ENCODE measurements at regions not wholly inside any gene's neighbourhood (a gene's known extent, or its start where the extent isn't known, plus 50 kb on each side); places are given as distances from the start of the nearest gene placed in this dataset.

- Histone ChIP-seq H3K27ac (ENCODE audit: low read depth, low read length) (no peak overlapping the region), H3K4me3 (ENCODE audit: low read depth in 1 of 2, low read length in 2 of 2) (no peak overlapping the region), H3K36me3 (ENCODE audit: insufficient read depth, low read length) (peaks cover 14% of the 10 kb centered on the region), H3K27me3 (ENCODE audit: control insufficient read depth in 1 of 2, insufficient read depth in 2 of 2, low read length in 2 of 2) (no peaks in the 10 kb centered on the region), H3K9me3 (ENCODE audit: low read length) (no peaks in the 10 kb centered on the region), H3K9ac (ENCODE audit: low read length) (no peak overlapping the region), H3K4me1 (ENCODE audit: insufficient read depth, low read length) (peaks cover 32% of the 10 kb centered on the region)
Measured at GRCh38 chr1:201589186-201589585, 50.3 kb downstream of the NAV1 start.

- Histone ChIP-seq H3K4me3 (ENCODE audit: low read depth in 1 of 2, low read length in 2 of 2) (no peak overlapping the region), H3K36me3 (ENCODE audit: insufficient read depth, low read length) (peaks cover 14% of the 10 kb centered on the region), H3K9ac (ENCODE audit: low read length) (no peak overlapping the region), H3K4me1 (ENCODE audit: insufficient read depth, low read length) (peaks cover 26% of the 10 kb centered on the region), H3K9me3 (ENCODE audit: low read length) (no peaks in the 10 kb centered on the region), H3K27ac (ENCODE audit: low read depth, low read length) (no peak overlapping the region), H3K27me3 (ENCODE audit: control insufficient read depth in 1 of 2, insufficient read depth in 2 of 2, low read length in 2 of 2) (no peaks in the 10 kb centered on the region)
Measured at GRCh38 chr1:201590474-201590873, 51.5 kb downstream of the NAV1 start.

GRCh38 chr1:201591348-201591747 is 52.4 kb downstream of the NAV1 start:
- H3K4me3 ChIP-seq (ENCODE audit: low read depth in 1 of 2, low read length in 2 of 2): no peak overlapping the region
- no peak overlapping the region for H3K27ac ChIP-seq (ENCODE audit: low read depth, low read length)
- no peaks in the 10 kb centered on the region for H3K9me3 ChIP-seq (ENCODE audit: low read length)
- no peak overlapping the region for H3K9ac ChIP-seq (ENCODE audit: low read length)
- peaks cover 14% of the 10 kb centered on the region for H3K36me3 ChIP-seq (ENCODE audit: insufficient read depth, low read length)
- peaks cover 26% of the 10 kb centered on the region for H3K4me1 ChIP-seq (ENCODE audit: insufficient read depth, low read length)
- H3K27me3 ChIP-seq (ENCODE audit: control insufficient read depth in 1 of 2, insufficient read depth in 2 of 2, low read length in 2 of 2): no peaks in the 10 kb centered on the region

GRCh38 chr1:201591981-201592380 is 53.1 kb downstream of the NAV1 start:
- H3K9me3 ChIP-seq (ENCODE audit: low read length): no peaks in the 10 kb centered on the region
- peaks cover 26% of the 10 kb centered on the region for H3K4me1 ChIP-seq (ENCODE audit: insufficient read depth, low read length)
- H3K4me3 ChIP-seq (ENCODE audit: low read depth in 1 of 2, low read length in 2 of 2): no peak overlapping the region
- H3K36me3 ChIP-seq (ENCODE audit: insufficient read depth, low read length): peaks cover 14% of the 10 kb centered on the region
- H3K9ac ChIP-seq (ENCODE audit: low read length): no peak overlapping the region
- no peaks in the 10 kb centered on the region for H3K27me3 ChIP-seq (ENCODE audit: control insufficient read depth in 1 of 2, insufficient read depth in 2 of 2, low read length in 2 of 2)
- no peak overlapping the region for H3K27ac ChIP-seq (ENCODE audit: low read depth, low read length)

- Histone ChIP-seq H3K9ac (ENCODE audit: low read length) (no peak overlapping the region), H3K27ac (ENCODE audit: low read depth, low read length) (no peak overlapping the region), H3K4me3 (ENCODE audit: low read depth in 1 of 2, low read length in 2 of 2) (no peak overlapping the region), H3K4me1 (ENCODE audit: insufficient read depth, low read length) (peaks cover 27% of the 10 kb centered on the region), H3K27me3 (ENCODE audit: control insufficient read depth in 1 of 2, insufficient read depth in 2 of 2, low read length in 2 of 2) (no peaks in the 10 kb centered on the region), H3K36me3 (ENCODE audit: insufficient read depth, low read length) (peaks cover 14% of the 10 kb centered on the region), H3K9me3 (ENCODE audit: low read length) (no peaks in the 10 kb centered on the region)
Measured at GRCh38 chr1:201593200-201593921, 54.4 kb downstream of the NAV1 start.

DNA sequence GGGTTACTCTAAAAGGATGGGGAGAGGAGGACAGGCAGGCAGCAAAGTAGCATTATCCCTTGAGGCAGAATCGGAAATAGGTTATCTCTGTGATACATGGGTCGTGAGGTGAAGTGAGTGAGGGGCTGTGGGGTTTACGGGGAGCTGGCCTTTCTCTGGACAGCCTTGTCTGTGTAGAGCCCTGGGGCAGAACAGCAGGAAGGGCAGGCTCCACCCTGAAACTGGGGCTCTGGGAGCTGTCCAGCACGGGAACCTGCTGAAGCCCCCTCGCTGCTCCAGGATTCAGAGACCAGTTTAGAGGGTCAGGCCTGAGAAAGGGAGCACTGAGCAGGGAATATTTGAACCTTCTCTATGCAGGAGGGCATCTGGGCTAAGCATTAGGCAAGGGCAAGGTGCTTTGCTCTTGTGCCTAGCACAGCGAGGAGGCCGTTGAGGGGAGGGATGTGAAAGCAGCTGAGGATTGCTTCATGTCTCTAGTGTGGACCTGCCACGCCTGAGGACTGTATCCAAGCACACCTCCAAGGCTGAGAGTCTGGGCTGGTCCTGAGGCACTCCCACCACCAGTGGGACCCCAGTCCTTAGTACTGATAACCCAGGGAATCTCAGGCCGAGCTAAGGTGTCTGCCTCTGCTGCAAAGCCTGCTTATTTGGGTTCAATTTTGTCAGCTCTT is 55.8 kb downstream of the NAV1 start:
- Histone ChIP-seq H3K9ac (ENCODE audit: low read length) (no peak overlapping the region), H3K36me3 (ENCODE audit: insufficient read depth, low read length) (peaks cover 13% of the 10 kb centered on the region), H3K27ac (ENCODE audit: low read depth, low read length) (no peak overlapping the region), H3K4me3 (ENCODE audit: low read depth in 1 of 2, low read length in 2 of 2) (no peak overlapping the region), H3K27me3 (ENCODE audit: control insufficient read depth in 1 of 2, insufficient read depth in 2 of 2, low read length in 2 of 2) (no peaks in the 10 kb centered on the region), H3K9me3 (ENCODE audit: low read length) (no peaks in the 10 kb centered on the region), H3K4me1 (ENCODE audit: insufficient read depth, low read length) (peaks cover 41% of the 10 kb centered on the region)

DNA sequence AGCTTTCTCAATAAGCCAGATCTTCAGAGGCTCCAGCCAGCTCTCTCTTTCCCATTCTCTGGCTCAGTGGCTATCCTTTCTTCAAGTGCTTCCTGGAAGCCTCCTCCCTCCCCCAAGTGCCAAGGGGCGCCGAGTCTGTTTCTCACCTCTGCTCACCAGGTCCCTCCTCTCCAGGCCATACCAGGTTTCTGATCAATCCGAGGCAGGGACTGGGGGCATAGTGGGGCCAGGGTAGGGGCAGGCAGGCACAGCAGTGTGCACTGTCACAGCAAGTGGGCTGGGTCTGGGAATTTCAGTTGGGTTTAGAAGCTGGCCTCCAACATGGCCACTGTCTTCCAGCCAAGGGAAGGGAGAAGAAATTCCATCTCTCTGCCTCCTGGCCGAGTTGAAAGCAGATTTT is 56.5 kb downstream of the NAV1 start:
- no peaks in the 10 kb centered on the region for H3K9me3 ChIP-seq (ENCODE audit: low read length)
- H3K27ac ChIP-seq (ENCODE audit: low read depth, low read length): no peak overlapping the region
- peaks cover 7% of the 10 kb centered on the region for H3K36me3 ChIP-seq (ENCODE audit: insufficient read depth, low read length)
- H3K27me3 ChIP-seq (ENCODE audit: control insufficient read depth in 1 of 2, insufficient read depth in 2 of 2, low read length in 2 of 2): no peaks in the 10 kb centered on the region
- no peak overlapping the region for H3K4me3 ChIP-seq (ENCODE audit: low read depth in 1 of 2, low read length in 2 of 2)
- no peak overlapping the region for H3K9ac ChIP-seq (ENCODE audit: low read length)
- H3K4me1 ChIP-seq (ENCODE audit: insufficient read depth, low read length): peaks cover 47% of the 10 kb centered on the region

- no peak overlapping the region for H3K4me3 ChIP-seq (ENCODE audit: low read depth in 1 of 2, low read length in 2 of 2)
- H3K9ac ChIP-seq (ENCODE audit: low read length): no peak overlapping the region
- no peak overlapping the region for H3K27ac ChIP-seq (ENCODE audit: low read depth, low read length)
- peaks cover 54% of the 10 kb centered on the region for H3K4me1 ChIP-seq (ENCODE audit: insufficient read depth, low read length)
- no peaks in the 10 kb centered on the region for H3K9me3 ChIP-seq (ENCODE audit: low read length)
- no peaks in the 10 kb centered on the region for H3K27me3 ChIP-seq (ENCODE audit: control insufficient read depth in 1 of 2, insufficient read depth in 2 of 2, low read length in 2 of 2)
- peaks cover 5% of the 10 kb centered on the region for H3K36me3 ChIP-seq (ENCODE audit: insufficient read depth, low read length)
Measured at GRCh38 chr1:201596101-201596868, 57.4 kb downstream of the NAV1 start.

GRCh38 chr1:201597551-201598230 is 58.8 kb downstream of the NAV1 start:
- H3K4me1 ChIP-seq (ENCODE audit: insufficient read depth, low read length): peaks cover 47% of the 10 kb centered on the region
- no peaks in the 10 kb centered on the region for H3K9me3 ChIP-seq (ENCODE audit: low read length)
- no peak overlapping the region for H3K9ac ChIP-seq (ENCODE audit: low read length)
- peaks cover 5% of the 10 kb centered on the region for H3K36me3 ChIP-seq (ENCODE audit: insufficient read depth, low read length)
- H3K4me3 ChIP-seq (ENCODE audit: low read depth in 1 of 2, low read length in 2 of 2): no peak overlapping the region
- H3K27ac ChIP-seq (ENCODE audit: low read depth, low read length): no peak overlapping the region
- no peaks in the 10 kb centered on the region for H3K27me3 ChIP-seq (ENCODE audit: control insufficient read depth in 1 of 2, insufficient read depth in 2 of 2, low read length in 2 of 2)

GRCh38 chr1:201598396-201598795 is 59.5 kb downstream of the NAV1 start:
- Histone ChIP-seq H3K9me3 (ENCODE audit: low read length) (no peaks in the 10 kb centered on the region), H3K27me3 (ENCODE audit: control insufficient read depth in 1 of 2, insufficient read depth in 2 of 2, low read length in 2 of 2) (no peaks in the 10 kb centered on the region), H3K36me3 (ENCODE audit: insufficient read depth, low read length) (peaks cover 5% of the 10 kb centered on the region), H3K4me3 (ENCODE audit: low read depth in 1 of 2, low read length in 2 of 2) (no peak overlapping the region), H3K4me1 (ENCODE audit: insufficient read depth, low read length) (peaks cover 47% of the 10 kb centered on the region), H3K9ac (ENCODE audit: low read length) (no peak overlapping the region), H3K27ac (ENCODE audit: low read depth, low read length) (no peak overlapping the region)

GRCh38 chr1:201598973-201599372 is 60.0 kb downstream of the NAV1 start:
- Histone ChIP-seq H3K9me3 (ENCODE audit: low read length) (no peaks in the 10 kb centered on the region), H3K36me3 (ENCODE audit: insufficient read depth, low read length) (peaks cover 5% of the 10 kb centered on the region), H3K9ac (ENCODE audit: low read length) (no peak overlapping the region), H3K27me3 (ENCODE audit: control insufficient read depth in 1 of 2, insufficient read depth in 2 of 2, low read length in 2 of 2) (no peaks in the 10 kb centered on the region), H3K27ac (ENCODE audit: low read depth, low read length) (no peak overlapping the region), H3K4me1 (ENCODE audit: insufficient read depth, low read length) (peaks cover 44% of the 10 kb centered on the region), H3K4me3 (ENCODE audit: low read depth in 1 of 2, low read length in 2 of 2) (no peak overlapping the region)
